ENCODE measurements at regions not wholly inside any gene's neighbourhood (a gene's known extent, or its start where the extent isn't known, plus 50 kb on each side); places are given as distances from the start of the nearest gene placed in this dataset.
"Not testable (repeated sequence)": the region's sequence is repeated elsewhere in the genome, so short reads cannot be mapped to it uniquely, and the experiment has no call there.

- no peak for DNase-seq
Measured at GRCh38 chr3:59247402-59247841, 197.6 kb upstream of the CFAP20DC start.

GRCh38 chr3:59246719-59247401, 197.0 kb upstream of the CFAP20DC start:
- no peak for DNase-seq

- no peak for DNase-seq
Measured at GRCh38 chr3:59245859-59246501, 196.2 kb upstream of the CFAP20DC start.

- no peak for DNase-seq
Measured at GRCh38 chr3:59245300-59245858, 195.6 kb upstream of the CFAP20DC start.

GRCh38 chr3:59244343-59244742, 194.5 kb upstream of the CFAP20DC start:
- DNase-seq, result no peak

GRCh38 chr3:59243476-59243875, 193.7 kb upstream of the CFAP20DC start:
- DNase-seq, result no peak

- DNase-seq, result no peak
Measured at GRCh38 chr3:59240666-59241255, 190.9 kb upstream of the CFAP20DC start.

- DNase-seq, result no peak
Measured at GRCh38 chr3:59237121-59237520, 187.3 kb upstream of the CFAP20DC start.

- no peak for DNase-seq
Measured at GRCh38 chr3:59235634-59236012, 185.8 kb upstream of the CFAP20DC start.

GRCh38 chr3:59234884-59235633, 185.2 kb upstream of the CFAP20DC start:
- DNase-seq, result no peak

GRCh38 chr3:59230379-59230778, 180.6 kb upstream of the CFAP20DC start:
- DNase-seq, result not testable (repeated sequence)

GRCh38 chr3:59213860-59214259, 164.0 kb upstream of the CFAP20DC start:
- DNase-seq, result no peak

- DNase-seq, result peak; percentile 70
Measured at GRCh38 chr3:59212128-59212779, 162.4 kb upstream of the CFAP20DC start.

GRCh38 chr3:59210260-59210659, 160.4 kb upstream of the CFAP20DC start:
- no peak for DNase-seq

- no peak for DNase-seq
Measured at GRCh38 chr3:59192473-59192872, 142.6 kb upstream of the CFAP20DC start.

GRCh38 chr3:59191651-59192050, 141.8 kb upstream of the CFAP20DC start:
- no peak for DNase-seq

GRCh38 chr3:59189939-59190338, 140.1 kb upstream of the CFAP20DC start:
- no peak for DNase-seq

- no peak for DNase-seq
Measured at GRCh38 chr3:59189526-59189925, 139.7 kb upstream of the CFAP20DC start.

- DNase-seq, result no peak
Measured at GRCh38 chr3:59186725-59187124, 136.9 kb upstream of the CFAP20DC start.

GRCh38 chr3:59185591-59186369, 136.0 kb upstream of the CFAP20DC start:
- no peak for DNase-seq

- no peak for DNase-seq
Measured at GRCh38 chr3:59180006-59180405, 130.2 kb upstream of the CFAP20DC start.

- no peak for DNase-seq
Measured at GRCh38 chr3:59178698-59179097, 128.9 kb upstream of the CFAP20DC start.
